ENCODE measurements at regions not wholly inside any gene's neighbourhood (a gene's known extent, or its start where the extent isn't known, plus 50 kb on each side); places are given as distances from the start of the nearest gene placed in this dataset.
"Not testable (repeated sequence)": the region's sequence is repeated elsewhere in the genome, so short reads cannot be mapped to it uniquely, and the experiment has no call there.

DNA sequence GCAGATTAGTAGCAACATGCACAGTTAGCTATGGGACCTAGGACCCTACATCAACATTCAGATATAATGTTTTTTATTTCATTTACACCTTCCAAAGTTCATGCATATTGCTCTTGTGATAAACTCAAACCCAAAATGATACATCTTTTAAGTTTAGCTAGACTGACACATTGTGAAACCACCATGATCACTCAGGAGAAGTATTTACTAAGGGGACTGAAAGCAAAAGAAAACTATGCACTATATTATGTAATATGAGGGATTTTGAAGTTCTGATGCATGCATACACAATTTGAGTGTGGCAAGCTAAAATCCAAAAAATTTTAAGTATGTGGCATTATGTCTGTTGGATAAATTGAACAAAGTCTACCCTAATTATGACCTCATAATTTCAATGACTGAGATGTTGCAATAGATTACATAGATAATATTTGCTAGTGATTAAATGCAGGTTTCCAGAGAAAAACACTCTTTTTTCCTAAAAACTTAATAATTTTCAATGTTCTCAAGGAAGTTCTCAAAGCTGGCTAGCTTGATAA, 914.8 kb upstream of the GRIA3 start:
- Mint-ChIP-seq H3K36me3 (no peaks in the 10 kb centered on the region), H3K27ac (no peak overlapping the region), H3K9me3 (peaks cover 5 to 7% of the 10 kb centered on the region in 2 donors)
- no peak for ATAC-seq
- DNase-seq (ENCODE audit: low spot score in 2 of 2): no peak

DNA sequence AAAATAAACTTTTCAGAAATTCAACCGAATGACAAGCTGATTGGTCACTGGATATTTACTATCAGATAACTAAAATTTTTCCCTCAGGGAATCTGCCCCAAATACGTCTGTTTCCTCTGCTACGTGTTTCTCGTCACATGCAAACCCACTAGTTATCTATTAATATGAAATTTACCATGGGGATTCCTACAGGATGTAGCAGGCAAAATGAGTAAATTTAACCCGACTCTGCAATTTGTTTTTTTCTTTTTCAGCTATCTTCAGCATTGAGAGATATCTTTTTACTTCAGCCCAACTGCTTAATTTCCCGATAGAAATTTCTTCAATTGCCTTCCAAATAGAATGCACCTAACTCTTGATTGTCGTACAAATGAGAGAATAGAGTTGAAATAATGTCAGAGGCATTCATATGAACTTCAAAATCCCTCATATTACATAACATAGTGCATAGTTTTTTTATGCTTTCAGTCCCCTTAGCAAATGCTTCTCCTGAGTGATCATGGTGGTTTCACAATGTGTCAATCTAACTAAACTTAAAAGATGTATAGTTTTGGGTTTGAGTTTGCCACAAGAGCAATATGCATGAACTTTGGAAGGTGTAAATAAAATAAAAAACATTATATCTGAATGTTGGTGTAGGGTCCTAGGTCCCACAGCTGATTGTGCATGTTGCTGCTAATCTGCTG, 913.1 kb upstream of the GRIA3 start:
- Mint-ChIP-seq H3K27ac (no peak overlapping the region), H3K36me3 (no peaks in the 10 kb centered on the region), H3K9me3 (peaks cover 5 to 7% of the 10 kb centered on the region in 2 donors)
- ATAC-seq: no peak
- no peak for DNase-seq (ENCODE audit: low spot score in 2 of 2)

DNA sequence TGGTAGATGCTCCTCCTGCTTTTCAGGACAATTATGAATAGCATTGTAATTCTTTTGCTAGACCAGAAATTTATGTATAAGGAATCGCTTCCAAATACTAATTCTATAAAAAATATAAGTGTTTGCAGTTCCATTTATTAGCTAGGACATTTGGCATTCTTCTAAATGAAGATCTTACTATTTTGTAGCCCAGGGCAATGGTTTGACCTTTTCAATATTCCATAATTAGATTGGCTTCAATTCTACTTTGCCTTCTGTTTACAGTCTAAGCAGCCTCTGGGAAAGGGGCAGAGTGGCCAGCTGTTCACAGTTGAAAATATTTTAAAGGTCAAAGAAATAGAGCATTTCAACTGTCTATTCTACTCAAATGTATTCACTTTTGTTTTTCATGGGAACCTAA, 912.1 kb upstream of the GRIA3 start:
- Mint-ChIP-seq H3K9me3 (peaks cover 5 to 7% of the 10 kb centered on the region in 2 donors), H3K27ac (no peak overlapping the region), H3K36me3 (no peaks in the 10 kb centered on the region)
- DNase-seq (ENCODE audit: low spot score in 2 of 2): no peak
- no peak for ATAC-seq

DNA sequence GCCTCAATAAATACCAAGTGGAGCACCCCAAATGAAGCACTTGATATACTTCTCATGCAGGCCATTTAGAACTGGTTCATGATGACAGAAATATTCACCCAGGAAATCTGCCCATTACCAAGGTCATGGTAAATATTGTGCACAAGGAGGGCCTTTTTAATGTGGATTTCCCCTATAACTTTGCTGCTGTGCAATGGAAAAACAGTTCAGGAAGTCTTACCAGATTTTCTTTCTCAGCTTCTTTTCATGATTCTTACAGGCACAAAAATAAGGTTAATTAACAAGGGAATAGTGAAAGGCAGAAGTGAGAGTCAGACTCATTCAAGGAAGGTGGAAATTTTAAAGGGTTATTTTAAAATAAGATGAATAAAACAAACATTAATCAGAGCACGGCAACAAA, 904.3 kb upstream of the GRIA3 start:
- ATAC-seq: no peak
- no peaks in the 10 kb centered on the region for H3K36me3 Mint-ChIP-seq
- no peak overlapping the region for H3K27ac Mint-ChIP-seq
- DNase-seq (ENCODE audit: low spot score in 2 of 2): no peak
- H3K9me3 Mint-ChIP-seq: no peaks in the 10 kb centered on the region

DNA sequence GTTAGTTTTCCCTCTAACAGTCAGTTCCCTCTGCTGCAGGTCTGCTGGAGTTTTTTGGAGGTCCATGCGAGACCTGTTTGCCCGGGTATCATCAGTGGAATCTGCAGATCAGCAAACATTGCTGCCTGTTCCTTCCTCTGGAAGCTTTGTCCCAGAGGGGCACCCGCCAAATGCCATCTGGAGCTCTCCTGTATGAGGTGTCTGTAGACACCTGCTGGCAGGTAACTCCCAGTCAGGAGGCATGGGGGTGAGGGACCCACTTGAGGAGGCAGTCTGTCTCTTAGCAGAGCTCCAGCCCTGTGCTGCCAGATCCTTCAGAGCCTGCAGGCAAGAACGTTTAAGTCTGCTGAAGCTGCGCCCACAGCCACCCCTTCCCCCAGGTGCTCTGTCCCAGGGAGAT, 884.3 kb upstream of the GRIA3 start:
- not testable (repeated sequence) for H3K27ac Mint-ChIP-seq; ATAC-seq; DNase-seq (ENCODE audit: low spot score in 2 of 2); H3K36me3 Mint-ChIP-seq
- H3K9me3 Mint-ChIP-seq: peaks cover 8 to 11% of the 10 kb centered on the region in 2 donors

DNA sequence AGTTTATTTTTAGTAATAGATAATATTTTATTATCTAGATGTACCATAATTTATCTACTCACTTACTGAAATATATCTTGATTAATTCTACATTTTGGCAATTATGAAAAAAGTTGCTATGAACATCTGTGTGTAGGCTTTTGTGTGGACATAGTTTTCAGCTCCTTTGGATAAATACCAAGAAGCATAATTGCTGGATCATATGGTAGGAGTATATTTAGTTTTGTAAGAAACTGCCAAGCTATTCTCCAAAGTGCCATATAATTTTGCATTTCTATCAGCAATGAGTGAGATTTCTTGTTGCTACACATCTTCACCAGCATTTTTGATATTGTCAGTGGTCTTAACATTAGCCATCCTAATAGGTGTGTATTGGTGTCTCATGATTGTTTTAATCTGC, 882.6 kb upstream of the GRIA3 start:
- no peaks in the 10 kb centered on the region for H3K36me3 Mint-ChIP-seq
- ATAC-seq (no peak), DNase-seq (ENCODE audit: low spot score in 2 of 2) (no peak)
- no peak overlapping the region for H3K27ac Mint-ChIP-seq
- H3K9me3 Mint-ChIP-seq: peaks cover 8 to 11% of the 10 kb centered on the region in 2 donors

DNA sequence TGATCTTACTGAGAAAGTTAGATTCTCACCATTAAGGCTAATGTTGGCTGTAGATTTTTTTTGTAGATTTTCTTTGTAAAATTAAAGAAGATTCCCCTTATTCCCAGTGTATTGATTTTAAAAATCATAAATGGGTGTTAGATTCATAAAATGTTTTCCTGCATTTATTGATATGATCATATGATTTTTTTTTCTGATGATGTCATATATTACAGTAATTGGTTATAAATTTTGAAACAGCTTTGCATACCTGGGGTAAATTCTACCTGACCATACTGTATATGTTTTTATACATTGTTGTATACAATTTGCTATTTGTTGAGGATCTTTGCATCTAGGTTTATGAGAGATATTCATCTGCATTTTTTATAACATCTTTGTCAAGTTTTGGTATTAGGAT, 880.3 kb upstream of the GRIA3 start:
- H3K9me3 Mint-ChIP-seq: peaks cover 4 to 5% of the 10 kb centered on the region in 2 donors

DNA sequence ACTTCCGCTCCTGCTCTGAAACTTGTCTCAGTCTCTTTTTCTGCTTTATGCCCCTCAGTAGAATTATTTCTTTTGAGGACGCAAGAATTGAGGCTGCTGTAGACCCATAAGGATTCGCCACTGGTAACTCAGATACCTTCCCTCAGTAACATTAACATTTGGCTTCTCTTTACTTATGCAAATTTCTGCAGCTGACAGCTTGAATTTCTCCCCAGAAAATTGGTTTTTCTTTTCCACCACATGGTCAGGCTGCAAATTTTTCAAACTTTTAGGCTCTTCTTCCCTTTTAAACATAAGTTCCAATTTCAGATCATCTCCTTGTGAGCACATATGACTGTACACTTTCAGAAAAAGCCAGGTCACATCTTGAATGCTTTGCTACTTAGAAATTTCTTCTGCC, 839.3 kb upstream of the GRIA3 start:
- peaks cover 4 to 7% of the 10 kb centered on the region in 2 donors for H3K9me3 Mint-ChIP-seq
- ATAC-seq: no peak

More for the DNA sequence above, 880.3 kb upstream of the GRIA3 start:
- DNase-seq (ENCODE audit: low spot score in 2 of 2) (no peak), ATAC-seq (no peak)
- Mint-ChIP-seq H3K36me3 (no peaks in the 10 kb centered on the region), H3K27ac (no peak overlapping the region)

DNA sequence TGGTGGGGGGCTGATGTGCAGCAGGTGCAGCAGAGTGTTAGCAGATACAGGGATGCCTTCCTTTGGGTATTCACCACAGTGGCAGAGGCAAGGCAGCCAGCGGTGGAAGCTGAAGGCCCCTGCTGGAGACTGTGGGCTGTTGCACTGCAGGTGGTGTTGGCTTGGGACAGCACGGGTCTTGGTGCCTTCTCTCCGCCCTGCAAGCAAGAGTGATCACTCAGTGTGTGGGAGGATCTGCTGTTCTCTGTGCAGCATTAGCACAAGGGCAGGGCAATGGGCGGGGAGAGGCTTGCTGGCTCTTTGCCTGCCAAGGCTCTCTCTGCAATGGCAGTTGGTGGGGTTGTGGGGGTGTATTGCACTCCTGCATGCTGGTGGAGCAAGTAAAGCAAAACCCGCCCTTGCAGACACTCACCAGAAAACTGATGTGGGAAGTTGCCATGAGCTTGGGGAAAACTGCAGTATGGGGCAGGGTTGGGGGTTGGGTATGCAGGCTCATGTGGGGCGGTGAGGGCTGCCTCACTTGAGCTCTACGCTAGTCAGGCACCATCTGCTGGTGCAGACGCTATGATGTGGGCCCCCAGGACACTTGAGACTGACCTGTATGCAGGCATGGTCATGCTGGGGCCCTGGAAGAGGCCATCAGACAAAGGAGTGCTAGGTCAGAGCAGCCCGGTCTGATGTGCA, 820.8 kb upstream of the GRIA3 start:
- Mint-ChIP-seq H3K36me3 (no peaks in the 10 kb centered on the region), H3K27ac (no peak overlapping the region), H3K9me3 (peaks cover 0 to 4% of the 10 kb centered on the region in 2 donors)
- DNase-seq (ENCODE audit: low spot score in 2 of 2) (no peak), ATAC-seq (no peak)

More for the DNA sequence above, 839.3 kb upstream of the GRIA3 start:
- DNase-seq (ENCODE audit: low spot score in 2 of 2): no peak
- no peaks in the 10 kb centered on the region for H3K36me3 Mint-ChIP-seq
- no peak overlapping the region for H3K27ac Mint-ChIP-seq

DNA sequence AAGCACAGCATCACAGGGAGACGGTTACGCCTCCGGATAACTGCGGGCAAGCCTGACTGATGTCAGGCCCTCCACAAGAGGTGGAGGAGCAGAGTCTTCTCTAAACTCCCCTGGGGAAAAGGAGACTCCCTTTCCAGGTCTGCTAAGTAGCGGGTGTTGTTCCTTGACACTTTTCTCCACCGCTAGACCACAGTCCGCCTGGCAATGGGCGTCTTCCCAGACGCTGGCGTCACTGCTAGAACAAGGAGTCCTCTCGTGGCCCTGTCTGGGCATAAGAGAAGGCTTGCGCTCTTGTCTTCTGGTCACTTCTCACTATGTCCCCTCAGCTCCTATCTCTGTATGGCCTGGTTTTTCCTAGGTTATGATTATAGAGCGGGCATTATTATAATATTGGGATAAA, 808.5 kb upstream of the GRIA3 start:
- not testable (repeated sequence) for H3K27ac Mint-ChIP-seq; ATAC-seq; DNase-seq (ENCODE audit: low spot score in 2 of 2); H3K36me3 Mint-ChIP-seq
- peaks cover 4 to 12% of the 10 kb centered on the region in 2 donors for H3K9me3 Mint-ChIP-seq

DNA sequence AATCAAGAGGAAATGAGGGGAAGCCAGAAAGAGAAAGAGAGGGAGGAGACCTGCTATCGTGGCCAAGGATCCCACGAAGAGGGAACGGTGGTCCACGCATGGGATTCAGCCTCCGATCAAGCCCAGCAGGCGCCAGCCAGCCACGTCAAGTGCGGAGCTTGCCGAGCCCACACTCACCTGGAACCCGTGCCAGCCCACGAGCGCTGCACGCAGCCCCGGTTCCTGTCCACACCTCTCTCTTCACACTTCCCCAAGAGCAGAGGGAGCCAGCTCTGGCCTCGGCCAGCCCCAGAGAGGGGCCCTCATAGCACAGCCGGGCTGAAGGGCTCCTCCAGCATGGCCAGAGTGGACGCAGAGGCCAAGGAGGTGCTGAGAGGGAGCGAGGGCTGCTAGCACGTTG, 795.1 kb upstream of the GRIA3 start:
- ATAC-seq: no peak
- no peak for DNase-seq (ENCODE audit: low spot score in 2 of 2)
- Mint-ChIP-seq H3K9me3 (no peaks in the 10 kb centered on the region), H3K36me3 (no peaks in the 10 kb centered on the region), H3K27ac (no peak overlapping the region)

DNA sequence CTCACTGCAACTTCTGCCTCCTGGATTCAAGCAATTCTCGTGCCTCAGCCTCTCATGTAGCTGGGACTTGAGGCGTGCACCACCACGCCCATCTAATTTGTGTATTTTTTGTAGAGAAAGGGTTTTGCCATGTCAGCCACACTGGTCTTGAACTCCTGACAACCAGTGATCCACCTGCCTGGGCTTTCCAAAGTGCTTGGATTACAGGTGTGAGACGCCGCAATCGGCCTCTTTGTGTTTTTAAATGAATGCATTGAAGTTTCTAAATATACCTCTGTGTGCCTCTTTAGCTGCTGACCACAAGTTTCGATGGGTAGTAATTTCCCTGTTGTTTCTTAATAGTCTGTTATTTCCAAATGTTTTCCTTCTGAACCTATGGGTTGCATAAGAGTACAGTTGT, 765.3 kb upstream of the GRIA3 start:
- H3K36me3 Mint-ChIP-seq: no peaks in the 10 kb centered on the region
- no peak for DNase-seq (ENCODE audit: low spot score in 2 of 2)
- no peak overlapping the region for H3K27ac Mint-ChIP-seq
- peaks cover 0 to 3% of the 10 kb centered on the region in 2 donors for H3K9me3 Mint-ChIP-seq
- ATAC-seq: no peak

DNA sequence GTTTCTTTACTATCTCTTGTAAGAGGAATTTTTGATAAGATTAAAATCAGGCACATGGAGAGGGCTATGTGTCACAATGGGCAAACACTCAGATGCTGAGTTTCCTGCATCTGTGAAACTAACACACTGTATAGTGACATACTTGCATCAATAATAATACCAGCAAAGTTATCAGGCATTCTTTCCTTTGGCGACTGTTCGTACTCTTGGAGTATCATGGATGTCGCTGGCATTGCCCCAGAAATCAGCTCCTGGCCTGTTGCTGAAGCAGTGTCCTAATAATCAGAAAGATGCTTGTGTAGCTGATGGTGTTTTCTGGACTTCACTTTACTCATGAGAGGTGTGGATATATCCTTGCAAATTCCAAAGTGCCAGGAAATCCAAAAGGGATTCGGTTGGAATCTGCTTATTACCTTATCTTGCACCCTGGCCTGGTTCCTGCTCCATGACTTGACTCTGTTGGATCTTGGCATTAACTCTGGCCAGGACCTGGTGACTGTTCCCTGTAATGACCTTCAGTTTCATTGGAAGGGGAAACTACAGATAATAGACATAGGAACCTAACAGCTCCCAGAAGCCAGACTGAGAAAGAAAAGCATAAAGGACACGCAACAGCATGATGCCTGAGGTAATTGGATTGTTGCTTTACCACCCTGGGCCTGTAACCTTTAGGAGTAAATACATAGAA, 762.5 kb upstream of the GRIA3 start:
- ATAC-seq (no peak), DNase-seq (ENCODE audit: low spot score in 2 of 2) (no peak)
- H3K9me3 Mint-ChIP-seq: no peaks in the 10 kb centered on the region
- no peaks in the 10 kb centered on the region for H3K36me3 Mint-ChIP-seq
- H3K27ac Mint-ChIP-seq: no peak overlapping the region

DNA sequence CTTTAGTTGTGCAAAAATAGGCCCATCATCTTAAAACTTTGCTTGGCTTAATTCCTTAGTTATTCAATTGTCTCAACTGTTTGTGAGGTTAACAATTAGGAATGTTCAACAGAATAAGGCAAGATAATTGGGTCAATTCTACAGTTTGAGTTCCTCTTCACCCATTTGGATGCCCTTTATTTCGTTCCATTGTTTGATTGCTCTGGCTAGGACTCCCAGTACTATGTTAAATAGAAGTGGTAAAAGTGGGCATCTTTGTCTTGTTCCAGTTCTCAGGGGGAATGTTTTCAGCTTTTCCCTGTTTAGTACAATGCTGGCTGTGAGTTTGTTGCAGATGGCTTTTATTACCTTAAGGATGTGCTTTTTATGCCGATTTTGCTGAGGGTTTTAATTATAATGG, 761.5 kb upstream of the GRIA3 start:
- DNase-seq (ENCODE audit: low spot score in 2 of 2): no peak
- H3K27ac Mint-ChIP-seq: no peak overlapping the region
- no peak for ATAC-seq
- H3K9me3 Mint-ChIP-seq: no peaks in the 10 kb centered on the region
- H3K36me3 Mint-ChIP-seq: no peaks in the 10 kb centered on the region

DNA sequence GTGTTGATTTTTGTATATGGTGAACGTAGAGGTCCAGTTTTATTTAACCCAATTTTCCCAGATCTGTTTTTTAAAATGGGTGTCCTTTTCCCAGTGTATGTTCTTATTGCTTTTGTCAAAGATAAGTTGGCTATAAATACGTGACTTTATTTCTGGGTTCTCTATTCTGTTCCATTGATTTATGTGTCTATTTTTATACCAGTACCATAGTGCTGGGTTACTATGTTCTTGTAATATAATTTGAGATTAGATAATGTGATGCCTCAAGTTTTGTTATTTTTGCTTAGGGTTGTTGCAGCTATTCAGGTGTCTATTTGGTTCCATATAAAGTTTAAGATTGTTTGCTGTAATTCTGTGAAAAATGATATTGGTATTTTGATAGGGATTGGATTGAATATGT, 749.1 kb upstream of the GRIA3 start:
- no peak overlapping the region for H3K27ac Mint-ChIP-seq
- DNase-seq (ENCODE audit: low spot score in 2 of 2) (no peak), ATAC-seq (no peak)
- no peaks in the 10 kb centered on the region for H3K36me3 Mint-ChIP-seq
- H3K9me3 Mint-ChIP-seq: peaks cover 8% of the 10 kb centered on the region in 2 donors

DNA sequence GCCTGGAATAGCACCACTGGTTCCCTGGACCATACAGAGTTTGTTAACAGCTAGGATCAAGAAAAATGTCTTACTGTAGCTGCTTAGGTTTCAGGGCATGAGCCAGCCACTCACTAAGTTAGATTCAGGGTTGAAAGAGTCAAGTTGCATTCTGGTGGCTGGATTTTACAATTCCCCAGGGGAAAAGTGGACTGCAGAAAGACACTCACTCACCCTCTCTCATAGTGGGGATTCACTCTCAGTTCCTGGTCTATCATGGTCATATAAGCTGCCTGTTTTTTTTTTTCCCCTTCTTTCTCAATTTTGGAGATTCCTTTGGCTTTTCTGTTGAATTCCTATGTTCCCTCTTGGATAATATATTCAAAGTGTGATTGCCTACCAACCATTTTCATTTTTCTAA, 744.2 kb upstream of the GRIA3 start:
- no peak for ATAC-seq
- H3K9me3 Mint-ChIP-seq: peaks cover 8% of the 10 kb centered on the region in 2 donors
- H3K36me3 Mint-ChIP-seq: no peaks in the 10 kb centered on the region

DNA sequence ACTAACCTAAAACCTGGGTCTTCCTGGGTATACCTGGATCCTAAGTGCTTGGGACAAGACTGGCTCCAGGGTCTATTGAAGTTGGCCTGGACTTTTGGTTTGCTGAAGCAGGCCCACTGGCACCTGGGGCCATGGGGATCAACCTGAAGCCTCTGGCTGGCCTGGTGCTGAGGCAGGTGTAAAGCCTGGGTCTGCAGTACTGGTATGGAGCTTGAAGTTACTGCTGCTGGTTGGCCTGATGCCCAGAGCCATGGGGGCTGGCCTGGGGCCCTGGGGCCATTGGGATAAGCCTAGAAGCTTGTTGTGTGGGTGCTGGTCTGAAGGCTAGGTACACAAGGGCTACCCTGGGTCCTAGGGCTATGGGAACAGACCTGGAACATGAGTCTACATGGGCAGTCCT, 743.2 kb upstream of the GRIA3 start:
- no peak overlapping the region for H3K27ac Mint-ChIP-seq
- H3K36me3 Mint-ChIP-seq: no peaks in the 10 kb centered on the region
- no peak for DNase-seq (ENCODE audit: low spot score in 2 of 2)
- peaks cover 8% of the 10 kb centered on the region in 2 donors for H3K9me3 Mint-ChIP-seq
- no peak for ATAC-seq

More for the DNA sequence above, 744.2 kb upstream of the GRIA3 start:
- no peak overlapping the region for H3K27ac Mint-ChIP-seq
- DNase-seq (ENCODE audit: low spot score in 2 of 2): no peak

Measured in activated naive CD4-positive, alpha-beta T cell treated with anti-CD3 and anti-CD28 coated beads, Interleukin-2, amount 50 U/mL, for 72 hours (primary cell).